ENCODE measurements at regions not wholly inside any gene's neighbourhood (a gene's known extent, or its start where the extent isn't known, plus 50 kb on each side); places are given as distances from the start of the nearest gene placed in this dataset.

DNA sequence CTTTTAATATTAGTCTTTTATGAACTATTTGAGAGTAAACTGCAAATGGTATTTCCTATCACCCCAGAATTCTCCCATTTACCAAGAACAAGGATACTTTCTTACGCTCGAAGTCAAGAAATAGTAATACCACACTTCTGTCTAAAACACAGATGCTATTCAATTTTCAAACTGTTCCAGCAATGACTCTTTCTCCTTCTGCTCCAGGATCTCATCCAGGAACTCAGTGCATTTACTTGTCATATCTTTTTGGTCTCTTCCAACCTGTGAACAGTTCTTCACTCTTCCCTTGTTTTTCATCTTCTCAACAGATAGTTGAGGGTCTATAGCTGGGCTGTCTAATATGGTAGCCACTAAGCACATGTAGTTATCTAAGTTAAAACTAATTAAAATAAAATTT lies 87.1 kb upstream of the GAP43 start:
- DNase-seq = no peak
- in situ Hi-C loops (cut with HindIII; ENCODE audit: low pct_ligation_motif_present, low pct_unique_long_range_greater_than_20kb, low sequenced_read_pairs) = no loop called here

DNA sequence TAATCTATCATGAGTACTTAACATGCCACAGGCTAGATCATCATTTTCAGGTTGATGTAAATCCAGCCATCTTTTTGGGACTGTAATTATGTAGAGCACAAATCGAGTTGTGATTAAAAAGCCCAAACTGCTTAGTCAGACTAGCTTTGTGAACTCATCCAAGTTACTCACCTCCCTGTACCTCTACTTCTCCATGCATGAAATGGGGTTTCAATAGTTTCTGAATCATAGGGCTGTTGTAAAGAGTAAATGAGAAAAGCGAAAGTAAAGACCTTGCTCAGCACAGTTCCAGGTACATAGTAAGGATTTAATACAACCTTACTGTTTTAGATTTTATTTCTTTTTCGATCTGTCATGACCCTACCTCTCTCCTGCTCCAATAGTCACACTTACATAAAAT lies 85.6 kb upstream of the GAP43 start:
- no peak for DNase-seq
- in situ Hi-C loops (cut with HindIII; ENCODE audit: low pct_ligation_motif_present, low pct_unique_long_range_greater_than_20kb, low sequenced_read_pairs) = no loop called here

- in situ Hi-C loops (cut with HindIII; ENCODE audit: low pct_ligation_motif_present, low pct_unique_long_range_greater_than_20kb, low sequenced_read_pairs) = no loop called here
- DNase-seq = no peak
These were observed 76.1 kb upstream of the GAP43 start for GRCh38 chr3:115547207-115547606.

DNA sequence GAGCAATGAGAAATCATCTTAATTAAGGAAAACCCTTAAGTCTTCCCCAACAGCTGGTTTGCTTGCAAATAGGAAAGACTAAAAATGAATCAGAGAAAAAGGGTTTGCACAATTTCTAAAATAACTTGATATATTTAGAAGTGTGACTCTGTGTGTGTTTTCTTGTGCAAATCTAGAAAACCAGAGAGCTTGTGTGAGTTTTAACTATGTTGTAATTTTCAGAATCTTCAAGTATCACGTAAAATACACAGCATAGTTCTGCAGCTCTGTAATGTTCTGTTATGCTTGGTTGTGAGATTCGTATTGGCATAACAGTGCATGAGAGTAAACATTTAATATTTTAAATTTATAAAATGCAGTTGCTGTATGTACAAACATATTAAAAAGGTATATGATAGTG lies 74.7 kb upstream of the GAP43 start:
- in situ Hi-C loops (cut with HindIII; ENCODE audit: low pct_ligation_motif_present, low pct_unique_long_range_greater_than_20kb, low sequenced_read_pairs) = no loop called here
- DNase-seq = no peak

- DNase-seq = no peak
- in situ Hi-C loops (cut with HindIII; ENCODE audit: low pct_ligation_motif_present, low pct_unique_long_range_greater_than_20kb, low sequenced_read_pairs) = no loop called here
These were observed 74.2 kb upstream of the GAP43 start for GRCh38 chr3:115549071-115549470.

GRCh38 chr3:115550285-115550761 lies 73.0 kb upstream of the GAP43 start:
- DNase-seq = no peak
- in situ Hi-C loops (cut with HindIII; ENCODE audit: low pct_ligation_motif_present, low pct_unique_long_range_greater_than_20kb, low sequenced_read_pairs) = no loop called here

DNA sequence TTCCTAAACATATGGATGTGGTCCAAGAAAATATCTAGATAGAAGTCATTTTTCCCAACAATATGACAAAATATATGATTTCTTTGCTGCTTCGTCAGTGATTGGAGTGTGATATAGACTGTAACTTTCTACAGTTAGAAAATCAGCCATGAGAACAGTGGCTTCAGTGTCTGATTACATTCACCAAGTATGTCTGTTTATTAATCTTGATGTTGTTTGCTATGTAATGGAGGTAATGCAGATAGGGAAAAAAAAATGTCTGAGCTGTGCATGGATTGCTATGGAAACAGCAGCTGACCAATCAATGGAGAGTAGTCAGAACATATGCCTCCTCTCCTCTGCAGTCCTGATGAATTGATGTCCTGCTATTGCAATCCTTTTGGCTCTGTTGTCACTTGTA lies 72.3 kb upstream of the GAP43 start:
- in situ Hi-C loops (cut with HindIII; ENCODE audit: low pct_ligation_motif_present, low pct_unique_long_range_greater_than_20kb, low sequenced_read_pairs) = no loop called here
- no peak for DNase-seq

DNA sequence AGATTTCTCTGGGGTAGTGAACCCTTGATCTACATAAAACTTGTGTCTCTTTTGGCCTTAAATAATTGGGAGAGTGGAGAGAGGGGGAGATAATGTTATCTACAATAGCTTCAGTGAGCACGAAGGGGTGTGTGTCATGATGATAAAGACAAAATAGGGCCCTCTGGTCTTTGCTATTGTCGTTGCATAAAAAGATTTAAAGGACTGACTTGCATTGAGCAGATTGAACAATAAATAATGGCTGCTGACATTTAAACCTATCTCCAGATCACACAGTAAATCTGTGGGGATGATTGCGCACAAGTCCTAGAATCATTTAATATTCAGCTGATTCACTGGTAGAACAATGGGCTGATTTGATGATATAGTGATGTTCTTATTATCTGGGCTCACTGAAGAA lies 71.3 kb upstream of the GAP43 start:
- DNase-seq = no peak
- in situ Hi-C loops (cut with HindIII; ENCODE audit: low pct_ligation_motif_present, low pct_unique_long_range_greater_than_20kb, low sequenced_read_pairs) = no loop called here

DNA sequence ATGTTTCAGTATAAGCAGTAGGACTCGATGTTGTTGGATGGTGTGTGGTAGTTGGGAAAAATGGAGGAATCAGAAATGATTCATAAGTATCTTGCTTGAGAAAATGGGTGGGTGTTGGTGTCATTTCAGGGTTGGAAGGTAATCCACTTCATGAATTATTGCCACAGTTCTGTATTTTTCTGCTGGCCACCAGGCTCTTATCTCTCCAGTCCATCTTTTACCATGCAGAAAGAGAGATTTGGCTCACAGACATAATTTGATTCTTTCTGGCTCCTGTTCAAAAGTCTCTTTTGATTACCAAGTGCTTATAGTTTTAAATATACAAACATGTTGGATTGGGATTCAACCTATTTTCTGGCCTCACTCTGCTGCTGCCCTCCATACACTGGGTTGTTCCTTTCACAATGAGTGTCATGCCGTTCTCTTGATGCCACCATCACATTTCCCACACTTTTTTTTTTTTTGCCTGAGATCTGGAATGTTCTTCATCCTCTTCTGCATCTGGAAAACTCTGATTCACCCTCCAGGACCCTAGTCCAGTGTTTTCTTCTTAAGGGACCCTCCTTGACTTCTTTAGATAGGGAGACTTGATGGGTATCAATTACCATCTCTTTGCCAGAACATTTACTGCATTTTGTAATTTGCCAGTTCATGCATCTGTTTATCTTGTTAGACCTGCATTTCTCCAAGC lies 69.4 kb upstream of the GAP43 start:
- DNase-seq = no peak
- in situ Hi-C loops (cut with HindIII; ENCODE audit: low pct_ligation_motif_present, low pct_unique_long_range_greater_than_20kb, low sequenced_read_pairs) = no loop called here

GRCh38 chr3:115554487-115554807 lies 68.9 kb upstream of the GAP43 start:
- DNase-seq = no peak
- in situ Hi-C loops (cut with HindIII; ENCODE audit: low pct_ligation_motif_present, low pct_unique_long_range_greater_than_20kb, low sequenced_read_pairs) = no loop called here

GRCh38 chr3:115562636-115563267 lies 60.6 kb upstream of the GAP43 start:
- in situ Hi-C loops (cut with HindIII; ENCODE audit: low pct_ligation_motif_present, low pct_unique_long_range_greater_than_20kb, low sequenced_read_pairs) = no loop called here
- no peak for DNase-seq

DNA sequence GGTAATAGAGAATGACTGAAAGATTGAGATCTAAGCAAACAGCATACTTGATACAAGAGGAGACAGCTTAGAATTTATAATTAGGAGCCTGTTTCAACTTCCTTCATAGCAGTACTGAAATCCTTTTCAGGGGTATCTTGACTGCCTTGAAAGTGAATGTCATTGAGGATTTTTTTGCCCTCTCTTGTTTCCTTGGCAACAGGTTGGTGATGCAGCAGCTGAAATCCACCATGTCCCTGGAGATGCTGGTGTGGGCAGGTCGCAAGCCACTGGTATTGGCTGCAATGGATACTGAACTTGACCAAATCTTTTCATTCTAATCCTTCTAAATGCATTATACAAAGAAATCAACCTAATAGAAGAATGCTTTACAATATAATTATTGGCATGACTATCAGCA lies 59.3 kb upstream of the GAP43 start:
- in situ Hi-C loops (cut with HindIII; ENCODE audit: low pct_ligation_motif_present, low pct_unique_long_range_greater_than_20kb, low sequenced_read_pairs) = no loop called here
- no peak for DNase-seq

DNA sequence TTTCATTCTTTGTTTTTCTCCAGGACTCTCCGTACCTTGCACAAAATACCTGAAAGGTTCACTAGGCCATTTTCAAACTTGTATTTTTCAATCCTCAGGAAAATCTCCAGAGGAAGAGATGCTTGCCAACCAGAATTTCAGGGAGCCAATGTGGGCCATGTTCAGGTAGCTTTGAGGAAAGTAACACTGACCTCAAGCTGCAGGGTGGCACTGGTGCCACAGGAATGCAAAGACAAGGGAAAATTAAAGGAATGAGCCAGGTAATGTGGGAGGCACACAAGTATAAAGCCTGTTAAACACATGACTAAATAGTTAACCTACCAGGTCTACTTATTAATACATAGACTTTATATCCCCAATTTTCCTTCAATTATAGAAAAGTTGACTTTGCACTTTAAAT lies 51.9 kb upstream of the GAP43 start:
- in situ Hi-C loops (cut with HindIII; ENCODE audit: low pct_ligation_motif_present, low pct_unique_long_range_greater_than_20kb, low sequenced_read_pairs) = no loop called here
- DNase-seq = no peak
